HepG2 (cell line): ENCODE measurements at regions not wholly inside any gene's neighbourhood (a gene's known extent, or its start where the extent isn't known, plus 50 kb on each side); places are given as distances from the start of the nearest gene placed in this dataset.
"Not testable (repeated sequence)": the region's sequence is repeated elsewhere in the genome, so short reads cannot be mapped to it uniquely, and the experiment has no call there.

Source experiments
- ATAC-seq: fragments of 200-7000 bp; cut with Tn5 transposase; 3 replicates; pipeline ENCODE4 v1.9.1; 2020; ENCODE audit warnings: mild to moderate bottlenecking, moderate library complexity
- BruUV-seq: library from RNA; stranded (reverse); fragments of 400-500 nt; replicated peaks from 2 replicates; lab custom pipeline; 2021; lab: Mats Ljungman, UMichigan
- CTCF ChIA-PET: fragments of 300-600 bp; formaldehyde crosslinking; extraction: SDS; loops from one replicate; lab custom pipeline; 2021; ENCODE audit warnings: low total read pairs, inconsistent platforms, low intra/inter-chr PET ratio; lab: Yijun Ruan, JAX
- POLR2A ChIA-PET: fragments of 350-600 bp; sonication (Branson Sonifier 250); formaldehyde crosslinking; loops from one replicate; lab custom pipeline; 2020; ENCODE audit warnings: antibody characterized with exemption, inconsistent platforms; lab: Yijun Ruan, JAX
- DNase-seq: peaks from one replicate; pipeline ENCODE4 v3.0.0-alpha.2; 2015; ENCODE audit warnings: low spot score
- FAIRE-seq: peaks from 3 replicates; lab custom pipeline; 2011; peaks lifted over from hg19 to GRCh38; lab: Jason Lieb, UNC
- H2AFZ ChIP-seq: one replicate; pipeline ENCODE4 v1.6.1; 2011; ENCODE audit warnings: low read length, inconsistent platforms
- H3K27ac ChIP-seq: fragments of 300-600 bp; 3 replicates; pipeline ENCODE4 v1.8.0; 2011; ENCODE audit warnings: mixed run types, mild to moderate bottlenecking, mixed read lengths, low read length, inconsistent platforms; ENCODE audit not compliant: insufficient read depth; ENCODE audit errors: extremely low read length
- H3K27me3 ChIP-seq, 2 experiments: fragments of 200-600 bp in 1 of 2; 2 replicates in 1 of 2; 3 replicates in 1 of 2; pipeline versions ENCODE4 v1.6.0 to v1.8.0; 2011; ENCODE audit warnings: low read length in 2 of 2, mild to moderate bottlenecking in 2 of 2, moderate library complexity in 2 of 2, inconsistent platforms in 1 of 2; ENCODE audit not compliant: insufficient read depth in 2 of 2, control insufficient read depth in 1 of 2
- H3K36me3 ChIP-seq, 2 experiments: fragments of 200-600 bp in 1 of 2; replicated peaks in 1 of 2; 2 replicates in 1 of 2; 3 replicates in 1 of 2; pipeline versions ENCODE4 v1.5.1 to v1.8.0; 2011; ENCODE audit warnings: low read length in 2 of 2, inconsistent platforms in 1 of 2; ENCODE audit not compliant: insufficient read depth in 2 of 2, control insufficient read depth in 1 of 2
- H3K4me1 ChIP-seq: 2 replicates; pipeline ENCODE4 v1.5.1; 2012; ENCODE audit warnings: low read length, inconsistent platforms; ENCODE audit not compliant: insufficient read depth
- H3K4me2 ChIP-seq: 2 replicates; pipeline ENCODE4 v1.6.0; 2011; ENCODE audit warnings: low read depth, low read length, inconsistent platforms
- H3K4me3 ChIP-seq, 3 experiments: fragments of 200-600 bp in 1 of 3; sonication (generic), shearing (Covaris generic) in 1 of 3; replicated peaks in 1 of 3; 2 replicates each; pipeline ENCODE4 v1.5.1; 2011 to 2016; ENCODE audit warnings: low read length in 3 of 3, inconsistent platforms in 2 of 3, low read depth in 2 of 3, mild to moderate bottlenecking in 2 of 3, control low read depth in 1 of 3, mixed read lengths in 1 of 3; ENCODE audit not compliant: insufficient read depth in 1 of 3
- H3K79me2 ChIP-seq: one replicate; pipeline ENCODE4 v1.6.1; 2011; ENCODE audit warnings: low read length, inconsistent platforms; ENCODE audit not compliant: insufficient read depth
- H3K9ac ChIP-seq: 2 replicates; pipeline ENCODE4 v1.6.0; 2011; ENCODE audit warnings: mild to moderate bottlenecking, low read depth, low read length, inconsistent platforms; ENCODE audit not compliant: insufficient read depth
- H3K9me3 ChIP-seq: 2 replicates; pipeline ENCODE4 v1.5.1; 2012; ENCODE audit warnings: mild to moderate bottlenecking, low read length
- H4K20me1 ChIP-seq: 2 replicates; pipeline ENCODE4 v1.6.0; 2011; ENCODE audit warnings: inconsistent platforms, mild to moderate bottlenecking, low read length, moderate library complexity; ENCODE audit not compliant: insufficient read depth
- ATF7 ChIP-seq, 2 experiments: fragments of 450-650 bp in 1 of 2; sonication (generic) in 1 of 2; formaldehyde crosslinking in 1 of 2; IDR thresholded peaks; 2 replicates each; pipeline versions ENCODE4 v1.4.0 to v1.6.1; 2016 to 2020; ENCODE audit warnings: antibody characterized with exemption in 1 of 2, mild to moderate bottlenecking in 1 of 2, missing genetic modification reagents in 1 of 2
- ATRX ChIP-seq: sonication (generic); formaldehyde crosslinking; IDR thresholded peaks from 2 replicates; pipeline ENCODE4 v1.4.0; 2020; ENCODE audit warnings: missing genetic modification reagents, borderline replicate concordance
- CREB1 ChIP-seq, 2 experiments: fragments of 450-650 bp in 1 of 2; IDR thresholded peaks; 2 replicates each; pipeline ENCODE4 v1.6.1; 2016 to 2017; ENCODE audit warnings: control low read depth in 1 of 2, mild to moderate bottlenecking in 1 of 2, missing compliant biosample characterization in 1 of 2, missing genetic modification characterization in 1 of 2
- MAFF ChIP-seq: IDR thresholded peaks from 2 replicates; pipeline ENCODE4 v1.6.1; 2011; ENCODE audit warnings: low read depth, low read length, improper control_type of control experiment
- MAFK ChIP-seq, 2 experiments: IDR thresholded peaks in 1 of 2; conservative IDR thresholded peaks in 1 of 2; 2 replicates each; pipeline ENCODE4 v1.6.1; 2011; ENCODE audit warnings: improper control_type of control experiment in 2 of 2, low read length in 2 of 2
- SKI ChIP-seq: fragments of 450-650 bp; IDR thresholded peaks from one replicate; pipeline ENCODE4 v1.6.1; 2018; ENCODE audit warnings: mild to moderate bottlenecking; ENCODE audit not compliant: partially characterized antibody
- SMARCC2 ChIP-seq: fragments of 450-650 bp; IDR thresholded peaks from 2 replicates; pipeline ENCODE4 v1.6.1; 2017; ENCODE audit warnings: antibody characterized with exemption, mild to moderate bottlenecking
- ZFP62 ChIP-seq: sonication (generic); formaldehyde crosslinking; IDR thresholded peaks from 2 replicates; pipeline ENCODE4 v1.4.0; 2020; ENCODE audit warnings: missing genetic modification reagents
- ZNF180 ChIP-seq: sonication (generic); formaldehyde crosslinking; IDR thresholded peaks from 2 replicates; pipeline ENCODE4 v1.4.0; 2020; ENCODE audit warnings: low read depth, missing genetic modification reagents, borderline replicate concordance
- ZNF382 ChIP-seq: sonication (generic); formaldehyde crosslinking; IDR thresholded peaks from 2 replicates; pipeline ENCODE4 v1.5.0; 2020; ENCODE audit warnings: missing genetic modification reagents, mild to moderate bottlenecking, borderline replicate concordance
- ZNF383 ChIP-seq: sonication (generic); formaldehyde crosslinking; IDR thresholded peaks from 2 replicates; pipeline ENCODE4 v1.4.0; 2020; ENCODE audit warnings: missing genetic modification reagents, mild to moderate bottlenecking, borderline replicate concordance
- ZNF891 ChIP-seq: sonication (generic); formaldehyde crosslinking; IDR thresholded peaks from 2 replicates; pipeline ENCODE4 v1.5.0; 2020; ENCODE audit warnings: mild to moderate bottlenecking, missing genetic modification reagents
- WGBS: methylation state at CpG from one replicate; pipeline ENCODE4 v1.1.6; 2017; ENCODE audit warnings: low lambda C conversion rate; 5-methylcytosine and 5-hydroxymethylcytosine counted together
- in situ Hi-C: cut with HindIII; loops from 2 replicates; pipeline ENCODE4 v1.10.0; 2017; ENCODE audit warnings: low pct_unique_long_range_greater_than_20kb; ENCODE audit not compliant: extremely low pct_ligation_motif_present
- intact Hi-C: fragments of 100-400 bp; cut with micrococcal nuclease; formaldehyde crosslinking; loops from one replicate; pipeline ENCODE4 v1.10.0; 2022; ENCODE audit not compliant: unreplicated experiment
- TF ChIP-seq, protein P1 (sequence below): IDR thresholded peaks from 2 replicates; pipeline ENCODE4 v1.4.0; 2020; ENCODE audit warnings: mild to moderate bottlenecking, missing genetic modification reagents
- TF ChIP-seq, protein P2 (sequence below): sonication (generic); formaldehyde crosslinking; IDR thresholded peaks from 2 replicates; pipeline ENCODE4 v1.4.0; 2020; ENCODE audit warnings: missing genetic modification reagents

DNA sequence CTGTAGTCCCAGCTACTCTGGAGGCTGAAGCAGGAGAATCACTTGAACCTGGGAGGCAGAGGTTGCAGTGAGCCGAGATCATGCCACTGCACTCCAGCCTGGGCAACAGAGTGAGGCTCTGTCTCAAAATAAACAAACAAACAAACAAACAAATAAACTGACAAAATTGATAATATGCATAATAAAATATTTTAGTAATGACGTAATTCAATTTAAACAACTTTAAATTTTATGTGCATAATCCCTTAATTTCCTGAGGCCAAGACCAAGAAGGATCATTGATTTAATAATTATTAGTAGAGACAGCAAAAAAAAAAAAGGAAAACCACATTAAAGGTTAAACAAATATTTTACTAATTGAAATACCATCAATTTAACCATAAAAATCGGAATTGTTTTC lies 370.7 kb downstream of the LRRIQ3 start:
- peaks cover 13% of the 10 kb centered on the region for H3K9me3 ChIP-seq
- H3K9ac ChIP-seq; CTCF ChIA-PET; H3K4me2 ChIP-seq; BruUV-seq; DNase-seq; H3K4me1 ChIP-seq; H3K4me3 ChIP-seq; H3K27ac ChIP-seq; H4K20me1 ChIP-seq; POLR2A ChIA-PET; H2AFZ ChIP-seq; ATAC-seq; intact Hi-C loops; FAIRE-seq; H3K27me3 ChIP-seq; H3K79me2 ChIP-seq; H3K36me3 ChIP-seq; TF ChIP-seq ATF7, CREB1 (CRISPR knock-in tag; IDR thresholded peaks at IDR 0.05): not testable (repeated sequence)
- peak; percentile 95 for TF ChIP-seq ATF7 (IDR thresholded peaks at IDR 0.05)
- TF ChIP-seq CREB1 (IDR thresholded peaks at IDR 0.05) = peak; percentile 10; the same call in 1 of the 2 replicates
- 2% methylated on average over 3 of the region's 3 CpGs for WGBS
- in situ Hi-C loops = loop anchor here (25.0 kb wide), 2 partner anchors 635 to 860 kb away; no protein-coding TSS in a partner anchor

DNA sequence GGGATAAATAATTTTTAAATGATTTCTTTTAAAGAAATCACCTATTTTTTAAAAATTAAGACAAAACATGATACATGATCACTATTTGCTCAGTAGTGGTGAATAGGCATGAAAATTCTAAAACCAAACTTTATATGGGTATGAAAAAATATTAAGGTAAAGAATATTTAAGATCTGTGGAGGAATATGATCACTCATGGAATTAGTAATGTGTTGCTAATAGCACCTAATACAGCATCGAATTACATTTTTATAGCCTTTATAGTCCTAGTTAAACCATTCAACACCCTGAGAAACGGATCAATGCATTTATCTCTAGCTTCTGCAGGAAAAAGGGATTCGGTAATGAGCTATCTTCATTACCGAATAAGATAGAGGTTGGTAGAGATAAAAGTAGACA lies 373.9 kb downstream of the LRRIQ3 start:
- peaks cover 7% of the 10 kb centered on the region; the same call in 1 of the 2 replicates for H3K9me3 ChIP-seq
- H3K4me2 ChIP-seq = no peak overlapping the region
- no TSS peak for BruUV-seq
- H3K4me1 ChIP-seq = no peaks in the 10 kb centered on the region
- H3K27me3 ChIP-seq = no peaks in the 10 kb centered on the region
- 0% methylated on average over 4 of the region's 4 CpGs for WGBS
- POLR2A ChIA-PET = no interaction called here
- H4K20me1 ChIP-seq = no peaks in the 10 kb centered on the region
- no peak overlapping the region for H3K4me3 ChIP-seq
- ATAC-seq (no peak), FAIRE-seq (no peak), DNase-seq (no peak)
- no peak overlapping the region for H3K9ac ChIP-seq
- H3K79me2 ChIP-seq = no peaks in the 10 kb centered on the region
- H3K36me3 ChIP-seq = no peaks in the 10 kb centered on the region
- in situ Hi-C loops = no loop called here
- CTCF ChIA-PET = no interaction called here
- no peak overlapping the region for H3K27ac ChIP-seq
- intact Hi-C loops = no loop called here
- no peak overlapping the region for H2AFZ ChIP-seq
- no peak for TF ChIP-seq ZNF180 (CRISPR knock-in tag)
- no peak for TF ChIP-seq ZNF891 (CRISPR knock-in tag)
- no peak for TF ChIP-seq ZFP62 (CRISPR knock-in tag)
- TF ChIP-seq MAFK (conservative IDR thresholded peaks at IDR 0.05 in 1 of 2, IDR thresholded peaks at IDR 0.05 in 1 of 2; ENCODE audit: low read length in 2 of 2) = peak; percentile 66 to 86
- no peak for TF ChIP-seq SKI
- TF ChIP-seq SMARCC2 = no peak
- TF ChIP-seq, protein P1, sequence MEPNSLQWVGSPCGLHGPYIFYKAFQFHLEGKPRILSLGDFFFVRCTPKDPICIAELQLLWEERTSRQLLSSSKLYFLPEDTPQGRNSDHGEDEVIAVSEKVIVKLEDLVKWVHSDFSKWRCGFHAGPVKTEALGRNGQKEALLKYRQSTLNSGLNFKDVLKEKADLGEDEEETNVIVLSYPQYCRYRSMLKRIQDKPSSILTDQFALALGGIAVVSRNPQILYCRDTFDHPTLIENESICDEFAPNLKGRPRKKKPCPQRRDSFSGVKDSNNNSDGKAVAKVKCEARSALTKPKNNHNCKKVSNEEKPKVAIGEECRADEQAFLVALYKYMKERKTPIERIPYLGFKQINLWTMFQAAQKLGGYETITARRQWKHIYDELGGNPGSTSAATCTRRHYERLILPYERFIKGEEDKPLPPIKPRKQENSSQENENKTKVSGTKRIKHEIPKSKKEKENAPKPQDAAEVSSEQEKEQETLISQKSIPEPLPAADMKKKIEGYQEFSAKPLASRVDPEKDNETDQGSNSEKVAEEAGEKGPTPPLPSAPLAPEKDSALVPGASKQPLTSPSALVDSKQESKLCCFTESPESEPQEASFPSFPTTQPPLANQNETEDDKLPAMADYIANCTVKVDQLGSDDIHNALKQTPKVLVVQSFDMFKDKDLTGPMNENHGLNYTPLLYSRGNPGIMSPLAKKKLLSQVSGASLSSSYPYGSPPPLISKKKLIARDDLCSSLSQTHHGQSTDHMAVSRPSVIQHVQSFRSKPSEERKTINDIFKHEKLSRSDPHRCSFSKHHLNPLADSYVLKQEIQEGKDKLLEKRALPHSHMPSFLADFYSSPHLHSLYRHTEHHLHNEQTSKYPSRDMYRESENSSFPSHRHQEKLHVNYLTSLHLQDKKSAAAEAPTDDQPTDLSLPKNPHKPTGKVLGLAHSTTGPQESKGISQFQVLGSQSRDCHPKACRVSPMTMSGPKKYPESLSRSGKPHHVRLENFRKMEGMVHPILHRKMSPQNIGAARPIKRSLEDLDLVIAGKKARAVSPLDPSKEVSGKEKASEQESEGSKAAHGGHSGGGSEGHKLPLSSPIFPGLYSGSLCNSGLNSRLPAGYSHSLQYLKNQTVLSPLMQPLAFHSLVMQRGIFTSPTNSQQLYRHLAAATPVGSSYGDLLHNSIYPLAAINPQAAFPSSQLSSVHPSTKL (CRISPR knock-in tag) = no peak
- TF ChIP-seq ATRX (CRISPR knock-in tag) = no peak
- TF ChIP-seq MAFF = peak; percentile 80
- no peak for TF ChIP-seq ZNF383 (CRISPR knock-in tag)
- TF ChIP-seq, protein P2, sequence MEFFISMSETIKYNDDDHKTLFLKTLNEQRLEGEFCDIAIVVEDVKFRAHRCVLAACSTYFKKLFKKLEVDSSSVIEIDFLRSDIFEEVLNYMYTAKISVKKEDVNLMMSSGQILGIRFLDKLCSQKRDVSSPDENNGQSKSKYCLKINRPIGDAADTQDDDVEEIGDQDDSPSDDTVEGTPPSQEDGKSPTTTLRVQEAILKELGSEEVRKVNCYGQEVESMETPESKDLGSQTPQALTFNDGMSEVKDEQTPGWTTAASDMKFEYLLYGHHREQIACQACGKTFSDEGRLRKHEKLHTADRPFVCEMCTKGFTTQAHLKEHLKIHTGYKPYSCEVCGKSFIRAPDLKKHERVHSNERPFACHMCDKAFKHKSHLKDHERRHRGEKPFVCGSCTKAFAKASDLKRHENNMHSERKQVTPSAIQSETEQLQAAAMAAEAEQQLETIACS (CRISPR knock-in tag) = no peak
- TF ChIP-seq ZNF382 (CRISPR knock-in tag) = no peak
